ENCODE measurements at regions not wholly inside any gene's neighbourhood (a gene's known extent, or its start where the extent isn't known, plus 50 kb on each side); places are given as distances from the start of the nearest gene placed in this dataset.

DNA sequence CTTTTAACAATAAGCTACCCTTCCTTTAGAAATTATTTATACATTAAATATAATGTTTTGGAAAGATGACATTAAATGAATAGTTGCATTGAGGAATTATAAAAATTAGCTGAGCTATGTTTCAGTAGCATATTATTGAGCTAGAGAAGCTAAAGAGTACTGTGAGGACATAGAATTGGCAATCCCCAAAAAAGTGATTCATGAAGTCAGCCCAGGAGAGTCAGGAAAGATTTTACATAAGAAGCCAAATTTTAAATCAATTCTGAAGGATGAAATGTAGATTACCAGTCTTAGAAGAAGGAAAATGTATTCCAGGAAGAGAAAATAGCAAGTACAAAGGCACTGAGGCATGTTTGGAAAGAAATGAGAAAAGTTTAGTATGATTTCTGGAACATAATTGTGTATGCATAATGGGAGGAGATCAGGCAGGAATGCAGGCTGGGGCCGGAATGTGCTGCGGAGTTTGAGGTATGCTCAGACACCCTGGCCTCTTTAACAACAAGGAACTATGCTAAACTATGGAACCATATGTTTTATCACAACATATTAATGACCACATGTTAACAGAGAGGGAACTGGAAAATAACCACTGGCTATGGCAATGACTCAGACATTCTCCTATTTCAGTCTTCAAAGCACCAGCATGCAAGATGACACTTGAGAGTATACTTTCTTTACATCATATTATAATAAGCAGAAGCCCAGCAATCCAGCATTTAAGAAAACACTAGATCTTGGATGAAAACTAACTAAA, 103.3 kb upstream of the COL8A1 start:
- TF ChIP-seq, protein P1, sequence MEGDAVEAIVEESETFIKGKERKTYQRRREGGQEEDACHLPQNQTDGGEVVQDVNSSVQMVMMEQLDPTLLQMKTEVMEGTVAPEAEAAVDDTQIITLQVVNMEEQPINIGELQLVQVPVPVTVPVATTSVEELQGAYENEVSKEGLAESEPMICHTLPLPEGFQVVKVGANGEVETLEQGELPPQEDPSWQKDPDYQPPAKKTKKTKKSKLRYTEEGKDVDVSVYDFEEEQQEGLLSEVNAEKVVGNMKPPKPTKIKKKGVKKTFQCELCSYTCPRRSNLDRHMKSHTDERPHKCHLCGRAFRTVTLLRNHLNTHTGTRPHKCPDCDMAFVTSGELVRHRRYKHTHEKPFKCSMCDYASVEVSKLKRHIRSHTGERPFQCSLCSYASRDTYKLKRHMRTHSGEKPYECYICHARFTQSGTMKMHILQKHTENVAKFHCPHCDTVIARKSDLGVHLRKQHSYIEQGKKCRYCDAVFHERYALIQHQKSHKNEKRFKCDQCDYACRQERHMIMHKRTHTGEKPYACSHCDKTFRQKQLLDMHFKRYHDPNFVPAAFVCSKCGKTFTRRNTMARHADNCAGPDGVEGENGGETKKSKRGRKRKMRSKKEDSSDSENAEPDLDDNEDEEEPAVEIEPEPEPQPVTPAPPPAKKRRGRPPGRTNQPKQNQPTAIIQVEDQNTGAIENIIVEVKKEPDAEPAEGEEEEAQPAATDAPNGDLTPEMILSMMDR (IDR thresholded peaks at IDR 0.05): no peak
- no peak for TF ChIP-seq POLR2A (IDR thresholded peaks at IDR 0.05)
